ENCODE measurements at regions not wholly inside any gene's neighbourhood (a gene's known extent, or its start where the extent isn't known, plus 50 kb on each side); places are given as distances from the start of the nearest gene placed in this dataset.

- no peak for FAIRE-seq
- TF ChIP-seq, protein P1, sequence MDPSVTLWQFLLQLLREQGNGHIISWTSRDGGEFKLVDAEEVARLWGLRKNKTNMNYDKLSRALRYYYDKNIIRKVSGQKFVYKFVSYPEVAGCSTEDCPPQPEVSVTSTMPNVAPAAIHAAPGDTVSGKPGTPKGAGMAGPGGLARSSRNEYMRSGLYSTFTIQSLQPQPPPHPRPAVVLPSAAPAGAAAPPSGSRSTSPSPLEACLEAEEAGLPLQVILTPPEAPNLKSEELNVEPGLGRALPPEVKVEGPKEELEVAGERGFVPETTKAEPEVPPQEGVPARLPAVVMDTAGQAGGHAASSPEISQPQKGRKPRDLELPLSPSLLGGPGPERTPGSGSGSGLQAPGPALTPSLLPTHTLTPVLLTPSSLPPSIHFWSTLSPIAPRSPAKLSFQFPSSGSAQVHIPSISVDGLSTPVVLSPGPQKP (IDR thresholded peaks at IDR 0.05; ENCODE audit: low read depth, low read length), result no peak
- TF ChIP-seq MLLT1 (IDR thresholded peaks at IDR 0.05), result no peak
- TF ChIP-seq RAD51 (IDR thresholded peaks at IDR 0.05), result no peak
- no peak for TF ChIP-seq NR2F1 (conservative IDR thresholded peaks at IDR 0.05)
- no peak for TF ChIP-seq ATF7 (IDR thresholded peaks at IDR 0.05; ENCODE audit: low read depth)
- intact Hi-C loops (cut with micrococcal nuclease; ENCODE audit: unreplicated experiment), result no loop called here
Measured at GRCh38 chr15:70545526-70545925, 217.8 kb downstream of the UACA start.

DNA sequence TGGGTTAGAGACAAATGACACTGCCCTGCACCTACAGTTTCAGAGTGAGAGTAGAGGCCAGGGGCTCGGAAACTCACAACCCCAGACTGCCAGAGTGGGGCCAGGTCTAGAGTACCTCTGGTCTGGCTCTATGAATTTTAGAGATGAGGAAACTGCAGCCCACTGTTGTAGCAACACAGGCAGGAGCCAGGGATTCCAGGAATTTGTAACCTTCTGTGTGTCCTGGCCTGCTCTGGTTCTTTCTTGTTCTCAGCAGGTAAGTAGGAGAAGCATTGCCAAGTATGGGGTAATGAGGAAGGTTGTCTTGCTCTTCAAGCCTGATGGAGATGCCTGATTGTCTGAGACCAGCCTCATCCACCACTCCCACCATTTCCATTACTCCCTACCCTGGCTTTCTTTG lies 221.8 kb downstream of the UACA start:
- CTCF ChIA-PET, result no interaction called here
- Histone ChIP-seq H2AFZ (ENCODE audit: control insufficient read depth, low read depth, low read length) (no peak overlapping the region), H3K4me1 (ENCODE audit: control insufficient read depth, insufficient read depth, low read length) (no peaks in the 10 kb centered on the region), H3K36me3 (ENCODE audit: control insufficient read depth in 2 of 2, insufficient read depth in 2 of 2, low read length in 1 of 2) (no peaks in the 10 kb centered on the region), H3K27ac (ENCODE audit: control insufficient read depth, insufficient read depth) (no peak overlapping the region), H3K9me3 (replicated peaks; ENCODE audit: control insufficient read depth, insufficient read depth, low read length) (no peaks in the 10 kb centered on the region), H3K27me3 (replicated peaks in 1 of 2; ENCODE audit: control insufficient read depth in 2 of 2, insufficient read depth in 2 of 2, low read length in 1 of 2) (peaks cover 0 to 1% of the 10 kb centered on the region in 2 experiments; a peak in 2 of 4 replicates), H3K9ac (ENCODE audit: control insufficient read depth, insufficient read depth, low read length) (no peak overlapping the region), H3K4me2 (ENCODE audit: control insufficient read depth, insufficient read depth) (no peak overlapping the region), H4K20me1 (ENCODE audit: control insufficient read depth, insufficient read depth) (no peaks in the 10 kb centered on the region), H3K4me3 (no peak overlapping the region), H3K79me2 (ENCODE audit: control insufficient read depth, insufficient read depth, low read length) (no peaks in the 10 kb centered on the region)
- ATAC-seq (no peak), DNase-seq (ENCODE audit: low read depth, low spot score) (no peak), FAIRE-seq (no peak)
- in situ Hi-C loops (cut with MboI), result no loop called here
- WGBS (ENCODE audit: insufficient coverage, insufficient replicate concordance, low lambda C conversion rate, missing lambda C conversion rate), result 57% methylated on average over 1 of the region's 1 CpG
- SMC1A ChIA-PET (ENCODE audit: uncharacterized antibody, unreplicated experiment), result no interaction called here
- intact Hi-C loops (cut with micrococcal nuclease; ENCODE audit: unreplicated experiment), result no loop called here
- BruUV-seq (replicated peaks), result no TSS peak
- POLR2A ChIA-PET, result no interaction called here
- RAD21 ChIA-PET (ENCODE audit: unreplicated experiment), result no interaction called here
- TF ChIP-seq RBBP5 (conservative IDR thresholded peaks at IDR 0.05) (no peak), MLLT1 (IDR thresholded peaks at IDR 0.05) (no peak), KDM1A (IDR thresholded peaks at IDR 0.05; ENCODE audit: borderline replicate concordance) (no peak), NRF1 (conservative IDR thresholded peaks at IDR 0.05; ENCODE audit: low read depth, low read length) (no peak), SUZ12 (IDR thresholded peaks at IDR 0.05; ENCODE audit: unreplicated experiment) (no peak), SMC3 (IDR thresholded peaks at IDR 0.05; ENCODE audit: borderline replicate concordance, low read length) (no peak), PBX3 (IDR thresholded peaks at IDR 0.05; ENCODE audit: insufficient replicate concordance, low read depth, low read length) (no peak)

More at GRCh38 chr15:70545526-70545925, 217.8 kb downstream of the UACA start:
- no peak overlapping the region for H3K4me3 ChIP-seq
- H3K9ac ChIP-seq (ENCODE audit: control insufficient read depth, insufficient read depth, low read length), result no peak overlapping the region
- RAD21 ChIA-PET (ENCODE audit: unreplicated experiment), result no interaction called here
- no peak overlapping the region for H2AFZ ChIP-seq (ENCODE audit: control insufficient read depth, low read depth, low read length)
- SMC1A ChIA-PET (ENCODE audit: uncharacterized antibody, unreplicated experiment), result no interaction called here
- BruUV-seq (replicated peaks), result no TSS peak
- 43% methylated on average over 2 of the region's 2 CpGs for WGBS (ENCODE audit: insufficient coverage, insufficient replicate concordance, low lambda C conversion rate, missing lambda C conversion rate)
- DNase-seq (ENCODE audit: low read depth, low spot score) (no peak), ATAC-seq (no peak)
- POLR2A ChIA-PET, result no interaction called here
- H3K27me3 ChIP-seq (replicated peaks in 1 of 2; ENCODE audit: control insufficient read depth in 2 of 2, insufficient read depth in 2 of 2, low read length in 1 of 2), result no peaks in the 10 kb centered on the region; a peak in 1 of 4 replicates
- no peak overlapping the region for H3K4me2 ChIP-seq (ENCODE audit: control insufficient read depth, insufficient read depth)
- no peaks in the 10 kb centered on the region for H3K79me2 ChIP-seq (ENCODE audit: control insufficient read depth, insufficient read depth, low read length)
- H3K9me3 ChIP-seq (replicated peaks; ENCODE audit: control insufficient read depth, insufficient read depth, low read length), result no peaks in the 10 kb centered on the region
- CTCF ChIA-PET, result no interaction called here
- in situ Hi-C loops (cut with MboI), result no loop called here
- no peak overlapping the region for H3K27ac ChIP-seq (ENCODE audit: control insufficient read depth, insufficient read depth)
- no peaks in the 10 kb centered on the region for H3K36me3 ChIP-seq (ENCODE audit: control insufficient read depth in 2 of 2, insufficient read depth in 2 of 2, low read length in 1 of 2)
- no peaks in the 10 kb centered on the region for H3K4me1 ChIP-seq (ENCODE audit: control insufficient read depth, insufficient read depth, low read length)
- H4K20me1 ChIP-seq (ENCODE audit: control insufficient read depth, insufficient read depth), result no peaks in the 10 kb centered on the region
